ENCODE measurements at regions not wholly inside any gene's neighbourhood (a gene's known extent, or its start where the extent isn't known, plus 50 kb on each side); places are given as distances from the start of the nearest gene placed in this dataset.

- peaks cover 11 to 12% of the 10 kb centered on the region in 2 donors for H3K4me1 ChIP-seq (ENCODE audit: control insufficient read depth in 1 of 2, insufficient read depth in 2 of 2, low read length in 2 of 2)
- DNase-seq, result peak in 2 of 3 donors; percentile 13 to 34
- Mint-ChIP-seq H3K36me3 (no peaks in the 10 kb centered on the region), H3K27ac (peak overlapping the region in 3 of 7 donors; percentile 27 to 56 (median 30)), H3K4me1 (peaks cover 24% of the 10 kb centered on the region), H3K27me3 (ENCODE audit: low read depth in 3 of 3) (peaks cover 2 to 7% (median 5%) of the 10 kb centered on the region in 3 donors), H3K4me3 (peak overlapping the region in 1 of 2 donors; percentile 16), H3K9me3 (no peaks in the 10 kb centered on the region)
- H3K4me3 ChIP-seq (replicated peaks in 1 of 3; ENCODE audit: low read depth in 2 of 3, low read length in 3 of 3), result no peak overlapping the region
- H3K36me3 ChIP-seq (replicated peaks in 1 of 2; ENCODE audit: control insufficient read depth in 1 of 2, insufficient read depth in 2 of 2, low read length in 2 of 2), result no peaks in the 10 kb centered on the region
- no peak overlapping the region for H3K27ac ChIP-seq (ENCODE audit: low read depth in 1 of 2, low read length in 2 of 2)
- H3K27me3 ChIP-seq (ENCODE audit: control insufficient read depth in 2 of 2, insufficient read depth in 2 of 2, low read length in 2 of 2), result no peaks in the 10 kb centered on the region
- no peaks in the 10 kb centered on the region for H3K9me3 ChIP-seq (replicated peaks in 1 of 2; ENCODE audit: control insufficient read depth in 1 of 2, insufficient read depth in 1 of 2, low read length in 2 of 2)
- 75% methylated on average over 2 of the region's 12 CpGs for WGBS (ENCODE audit: insufficient coverage)
- H3K4me2 ChIP-seq (replicated peaks; ENCODE audit: extremely low read depth, low read length, poor library complexity, severe bottlenecking), result no peak overlapping the region
- H2AFZ ChIP-seq (ENCODE audit: insufficient read depth, low read depth, low read length, poor library complexity, severe bottlenecking), result no peak overlapping the region
- no peaks in the 10 kb centered on the region for H3K79me2 ChIP-seq (ENCODE audit: insufficient read depth, low read length)
- no peaks in the 10 kb centered on the region for H4K20me1 ChIP-seq (ENCODE audit: insufficient read depth, low read length)
- no peak overlapping the region for H3K9ac ChIP-seq (ENCODE audit: insufficient read depth, low read length, poor library complexity, severe bottlenecking)
- intact Hi-C loops (cut with micrococcal nuclease), result no loop called here
- no peak for TF ChIP-seq CTCF (IDR thresholded peaks at IDR 0.05)
These were observed 215.6 kb upstream of the TNP1 start for GRCh38 chr2:217075268-217076057.

GRCh38 chr2:217074576-217075255 lies 214.9 kb upstream of the TNP1 start:
- H3K9ac ChIP-seq (ENCODE audit: insufficient read depth, low read length, poor library complexity, severe bottlenecking), result no peak overlapping the region
- no peaks in the 10 kb centered on the region for H3K36me3 ChIP-seq (replicated peaks in 1 of 2; ENCODE audit: control insufficient read depth in 1 of 2, insufficient read depth in 2 of 2, low read length in 2 of 2)
- no peaks in the 10 kb centered on the region for H3K79me2 ChIP-seq (ENCODE audit: insufficient read depth, low read length)
- H3K27ac ChIP-seq (ENCODE audit: low read depth in 1 of 2, low read length in 2 of 2), result no peak overlapping the region
- Mint-ChIP-seq H3K4me1 (peaks cover 26% of the 10 kb centered on the region), H3K27me3 (ENCODE audit: low read depth in 3 of 3) (peaks cover 2 to 7% (median 5%) of the 10 kb centered on the region in 3 donors), H3K4me3 (no peak overlapping the region), H3K27ac (peak overlapping the region in 2 of 7 donors; percentile 30 to 56), H3K9me3 (no peaks in the 10 kb centered on the region), H3K36me3 (no peaks in the 10 kb centered on the region)
- no peaks in the 10 kb centered on the region for H3K27me3 ChIP-seq (ENCODE audit: control insufficient read depth in 2 of 2, insufficient read depth in 2 of 2, low read length in 2 of 2)
- peaks cover 11 to 12% of the 10 kb centered on the region in 2 donors for H3K4me1 ChIP-seq (ENCODE audit: control insufficient read depth in 1 of 2, insufficient read depth in 2 of 2, low read length in 2 of 2)
- intact Hi-C loops (cut with micrococcal nuclease), result no loop called here
- H2AFZ ChIP-seq (ENCODE audit: insufficient read depth, low read depth, low read length, poor library complexity, severe bottlenecking), result no peak overlapping the region
- no peak overlapping the region for H3K4me2 ChIP-seq (replicated peaks; ENCODE audit: extremely low read depth, low read length, poor library complexity, severe bottlenecking)
- H4K20me1 ChIP-seq (ENCODE audit: insufficient read depth, low read length), result no peaks in the 10 kb centered on the region
- TF ChIP-seq CTCF (IDR thresholded peaks at IDR 0.05), result no peak
- no peak overlapping the region for H3K4me3 ChIP-seq (replicated peaks in 1 of 3; ENCODE audit: low read depth in 2 of 3, low read length in 3 of 3)
- no peak for DNase-seq
- 64% methylated on average over 2 of the region's 6 CpGs for WGBS (ENCODE audit: insufficient coverage)
- no peaks in the 10 kb centered on the region for H3K9me3 ChIP-seq (replicated peaks in 1 of 2; ENCODE audit: control insufficient read depth in 1 of 2, insufficient read depth in 1 of 2, low read length in 2 of 2)

Data from CD14-positive monocyte (primary cell).